Kidney (tissue), 13 donors: ENCODE measurements at regions not wholly inside any gene's neighbourhood (a gene's known extent, or its start where the extent isn't known, plus 50 kb on each side); places are given as distances from the start of the nearest gene placed in this dataset.

Experiments
- DNase-seq, 5 donors: peaks; one replicate each; pipeline ENCODE4 v3.0.0-alpha.2; 2013 to 2020
- FAIRE-seq: peaks from 2 replicates; lab custom pipeline; 2012; peaks lifted over from hg19 to GRCh38; lab: Jason Lieb, UNC
- H3K27ac ChIP-seq, 2 donors: one replicate each; pipeline ENCODE4 v1.7.0; 2013; ENCODE audit warnings: low read depth in 2 of 2, low read length in 2 of 2, inconsistent platforms in 1 of 2
- H3K27me3 ChIP-seq: one replicate; pipeline ENCODE4 v1.7.1; 2013; ENCODE audit warnings: low read length, inconsistent platforms; ENCODE audit not compliant: control insufficient read depth, insufficient read depth
- H3K36me3 ChIP-seq, 3 donors: one replicate each; pipeline versions ENCODE4 v1.7.0 to v1.7.1; 2013; ENCODE audit warnings: low read length in 3 of 3, control low read depth in 1 of 3, inconsistent platforms in 1 of 3; ENCODE audit not compliant: insufficient read depth in 3 of 3, control insufficient read depth in 2 of 3
- H3K4me1 ChIP-seq, 3 donors: one replicate each; pipeline versions ENCODE4 v1.7.0 to v1.7.1; 2013; ENCODE audit warnings: low read length in 3 of 3, inconsistent platforms in 1 of 3, low read depth in 1 of 3; ENCODE audit not compliant: control insufficient read depth in 2 of 3, insufficient read depth in 2 of 3
- H3K4me3 ChIP-seq, 3 donors: one replicate each; pipeline versions ENCODE4 v1.7.0 to v1.8.1; 2013; ENCODE audit warnings: low read length in 3 of 3, control low read depth in 1 of 3, inconsistent platforms in 1 of 3
- H3K9ac ChIP-seq, 3 donors: one replicate each; pipeline versions ENCODE4 v1.7.0 to v1.7.1; 2013; ENCODE audit warnings: low read length in 3 of 3, control low read depth in 1 of 3, inconsistent platforms in 1 of 3
- H3K9me3 ChIP-seq, 3 donors: one replicate each; pipeline versions ENCODE4 v1.7.0 to v1.7.1; 2013; ENCODE audit warnings: low read length in 3 of 3, control low read depth in 1 of 3, inconsistent platforms in 1 of 3; ENCODE audit not compliant: control insufficient read depth in 2 of 3, insufficient read depth in 1 of 3
- CTCF ChIP-seq: IDR thresholded peaks from 3 replicates; pipeline ENCODE4 v1.5.1; 2012; ENCODE audit warnings: mild to moderate bottlenecking, moderate library complexity, borderline replicate concordance; ENCODE audit not compliant: insufficient read depth; ENCODE audit errors: extremely low read depth
- intact Hi-C: fragments of 100-400 bp; cut with DNase I; formaldehyde crosslinking; loops from one replicate; pipeline ENCODE4 v1.11.1; 2022
- donor health status: control.
- donor health status: control.
- donor health status: control.
- donor health status: control.
- donor health status: control.
- donor health status: DM: yes; HTN: yes; CAD: no.
- donor health status: Normal renal cell carcinoma (clear cell type).

GRCh38 chr1:239151937-239152336 lies 234.4 kb upstream of the CHRM3 start:
- Histone ChIP-seq H3K9ac (no peak overlapping the region), H3K4me1 (peaks cover 0 to 3% (median 0%) of the 10 kb centered on the region in 3 donors), H3K27me3 (no peaks in the 10 kb centered on the region), H3K9me3 (no peaks in the 10 kb centered on the region), H3K27ac (no peak overlapping the region), H3K4me3 (no peak overlapping the region), H3K36me3 (no peaks in the 10 kb centered on the region)
- no peak for FAIRE-seq
- intact Hi-C loops: no loop called here
- no peak for TF ChIP-seq CTCF
- DNase-seq: no peak

GRCh38 chr1:239140968-239141367 lies 245.4 kb upstream of the CHRM3 start:
- no peaks in the 10 kb centered on the region for H3K36me3 ChIP-seq
- no peaks in the 10 kb centered on the region for H3K27me3 ChIP-seq
- FAIRE-seq: no peak
- H3K9me3 ChIP-seq: no peaks in the 10 kb centered on the region
- H3K4me3 ChIP-seq: no peak overlapping the region
- H3K27ac ChIP-seq: no peak overlapping the region
- H3K4me1 ChIP-seq: no peaks in the 10 kb centered on the region
- no peak overlapping the region for H3K9ac ChIP-seq
- TF ChIP-seq CTCF: no peak
- intact Hi-C loops: no loop called here
- DNase-seq: no peak

GRCh38 chr1:239139801-239140200 lies 246.6 kb upstream of the CHRM3 start:
- TF ChIP-seq CTCF: no peak
- H3K4me1 ChIP-seq: no peaks in the 10 kb centered on the region
- H3K27me3 ChIP-seq: no peaks in the 10 kb centered on the region
- intact Hi-C loops: no loop called here
- no peak overlapping the region for H3K9ac ChIP-seq
- DNase-seq: no peak
- no peak overlapping the region for H3K27ac ChIP-seq
- H3K36me3 ChIP-seq: no peaks in the 10 kb centered on the region
- H3K9me3 ChIP-seq: no peaks in the 10 kb centered on the region
- H3K4me3 ChIP-seq: no peak overlapping the region
- no peak for FAIRE-seq

- intact Hi-C loops: no loop called here
- no peak for FAIRE-seq
These were observed 257.8 kb upstream of the CHRM3 start for GRCh38 chr1:239128541-239128940.

More at GRCh38 chr1:239128541-239128940, 257.8 kb upstream of the CHRM3 start:
- no peak overlapping the region for H3K27ac ChIP-seq
- no peak for DNase-seq
- no peaks in the 10 kb centered on the region for H3K27me3 ChIP-seq
- peaks cover 0 to 2% (median 0%) of the 10 kb centered on the region in 3 donors for H3K9me3 ChIP-seq
- H3K36me3 ChIP-seq: no peaks in the 10 kb centered on the region
- H3K4me1 ChIP-seq: no peaks in the 10 kb centered on the region
- no peak overlapping the region for H3K9ac ChIP-seq
- no peak overlapping the region for H3K4me3 ChIP-seq
- TF ChIP-seq CTCF: no peak
